GM23338 (cell line): ENCODE measurements at regions not wholly inside any gene's neighbourhood (a gene's known extent, or its start where the extent isn't known, plus 50 kb on each side); places are given as distances from the start of the nearest gene placed in this dataset.

Experiments
- ATAC-seq: fragments of 200-7000 bp; cut with Tn5 transposase; 3 replicates; pipeline ENCODE4 v1.9.1; 2020
- DNase-seq: peaks from one replicate; pipeline ENCODE4 v3.0.0-alpha.2; 2015; ENCODE audit warnings: low spot score
- H2AFZ ChIP-seq: fragments of 200-600 bp; sonication (generic); 2 replicates; pipeline ENCODE4 v1.8.0; 2016; ENCODE audit warnings: antibody characterized with exemption, mild to moderate bottlenecking, moderate library complexity
- H3F3A ChIP-seq: fragments of 200-600 bp; sonication (generic); replicated peaks from 2 replicates; pipeline ENCODE4 v1.8.0; 2017; ENCODE audit warnings: antibody characterized with exemption, mixed run types, low read depth
- H3K27ac ChIP-seq: fragments of 200-600 bp; sonication (generic); 2 replicates; pipeline ENCODE4 v1.6.1; 2016; ENCODE audit warnings: low read depth
- H3K27me3 ChIP-seq: fragments of 200-600 bp; sonication (generic); 2 replicates; pipeline ENCODE4 v1.8.0; 2016; ENCODE audit warnings: mild to moderate bottlenecking, mixed run types, moderate library complexity; ENCODE audit not compliant: insufficient read depth
- H3K36me3 ChIP-seq: fragments of 200-600 bp; sonication (generic); 2 replicates; pipeline ENCODE4 v1.8.0; 2016; ENCODE audit warnings: mild to moderate bottlenecking; ENCODE audit not compliant: insufficient read depth
- H3K4me1 ChIP-seq: fragments of 200-600 bp; sonication (generic); 2 replicates; pipeline ENCODE4 v1.8.0; 2016; ENCODE audit warnings: mild to moderate bottlenecking, moderate library complexity; ENCODE audit not compliant: insufficient read depth
- H3K4me2 ChIP-seq: fragments of 200-600 bp; sonication (generic); 2 replicates; pipeline ENCODE4 v1.7.1; 2017; ENCODE audit warnings: mixed run types
- H3K4me3 ChIP-seq: fragments of 200-600 bp; sonication (generic); 2 replicates; pipeline ENCODE4 v1.6.1; 2016; ENCODE audit warnings: mixed run types
- H3K79me2 ChIP-seq: fragments of 200-600 bp; sonication (generic); replicated peaks from 2 replicates; pipeline ENCODE4 v1.8.0; 2017; ENCODE audit warnings: mild to moderate bottlenecking; ENCODE audit not compliant: insufficient read depth
- H3K9me2 ChIP-seq: fragments of 200-600 bp; sonication (generic); 2 replicates; pipeline ENCODE4 v1.8.0; 2017; ENCODE audit not compliant: insufficient read depth
- H4K20me1 ChIP-seq: fragments of 200-600 bp; sonication (generic); replicated peaks from 2 replicates; pipeline ENCODE4 v1.8.0; 2017; ENCODE audit warnings: mild to moderate bottlenecking; ENCODE audit not compliant: insufficient read depth
- H3K27ac Mint-ChIP-seq: 2 replicates; pipeline ENCODE4 v1.8.0; 2020; ENCODE audit warnings: inconsistent platforms, mild to moderate bottlenecking, moderate library complexity, mixed read lengths
- H3K27me3 Mint-ChIP-seq: 3 replicates; pipeline ENCODE4 v1.8.0; 2022; ENCODE audit warnings: low read depth, mild to moderate bottlenecking, moderate library complexity, mixed read lengths, inconsistent platforms; ENCODE audit not compliant: insufficient read depth, poor library complexity
- H3K36me3 Mint-ChIP-seq: 3 replicates; pipeline ENCODE4 v1.8.0; 2021; ENCODE audit warnings: low read depth, mild to moderate bottlenecking, inconsistent platforms, moderate library complexity, mixed read lengths
- H3K4me1 Mint-ChIP-seq: 3 replicates; pipeline ENCODE4 v1.8.0; 2020; ENCODE audit warnings: mild to moderate bottlenecking, inconsistent platforms, mixed read lengths
- H3K4me3 Mint-ChIP-seq: 3 replicates; pipeline ENCODE4 v1.8.0; 2021; ENCODE audit warnings: moderate library complexity, mild to moderate bottlenecking, inconsistent platforms, mixed read lengths
- H3K9me3 Mint-ChIP-seq: 3 replicates; pipeline ENCODE4 v1.8.0; 2020; ENCODE audit warnings: moderate library complexity, mild to moderate bottlenecking, inconsistent platforms, mixed read lengths
- CREB1 ChIP-seq: fragments of 250-450 bp; sonication (Bioruptor Pico); IDR thresholded peaks from 2 replicates; pipeline ENCODE4 v1.5.0; 2020; ENCODE audit warnings: low read depth, mild to moderate bottlenecking, moderate library complexity
- EZH2 ChIP-seq: fragments of 200-600 bp; sonication (generic); IDR thresholded peaks from one replicate; pipeline ENCODE4 v1.8.0; 2017; ENCODE audit warnings: antibody characterized with exemption, mild to moderate bottlenecking, low read depth; ENCODE audit not compliant: unreplicated experiment
- EZH2phosphoT487 ChIP-seq: fragments of 200-600 bp; sonication (generic); IDR thresholded peaks from one replicate; pipeline ENCODE4 v1.8.1; 2018; ENCODE audit warnings: antibody characterized with exemption; ENCODE audit not compliant: unreplicated experiment
- JUNB ChIP-seq: IDR thresholded peaks from one replicate; pipeline ENCODE4 v1.6.1; 2016; ENCODE audit warnings: antibody characterized with exemption; ENCODE audit not compliant: unreplicated experiment
- NANOG ChIP-seq: IDR thresholded peaks from 2 replicates; pipeline ENCODE4 v1.6.1; 2016; ENCODE audit warnings: antibody characterized with exemption, borderline replicate concordance
- POLR2AphosphoS5 ChIP-seq: IDR thresholded peaks from 2 replicates; pipeline ENCODE4 v1.6.1; 2016; ENCODE audit warnings: antibody characterized with exemption, low read depth
- STAT1 ChIP-seq: IDR thresholded peaks from one replicate; pipeline ENCODE4 v1.6.1; 2016; ENCODE audit warnings: antibody characterized with exemption; ENCODE audit not compliant: unreplicated experiment
- ZNF114 ChIP-seq: fragments of 250-450 bp; sonication (Bioruptor Pico); IDR thresholded peaks from 2 replicates; pipeline ENCODE4 v1.5.0; 2020; ENCODE audit warnings: mild to moderate bottlenecking, moderate library complexity
- ZNF331 ChIP-seq: fragments of 250-450 bp; sonication (Bioruptor Pico); IDR thresholded peaks from 2 replicates; pipeline ENCODE4 v1.5.0; 2020; ENCODE audit warnings: low read depth, mild to moderate bottlenecking, moderate library complexity
- TF ChIP-seq, protein P1 (sequence below), 2 experiments: fragments of 200-600 bp in 1 of 2; sonication (generic) in 1 of 2; conservative IDR thresholded peaks; 2 replicates each; pipeline versions ENCODE4 v1.5.1 to v1.6.1; 2016 to 2017; ENCODE audit warnings: antibody characterized with exemption in 2 of 2, low read depth in 2 of 2, mild to moderate bottlenecking in 2 of 2, moderate library complexity in 1 of 2
- TF ChIP-seq, protein P2 (sequence below): IDR thresholded peaks from 2 replicates; pipeline ENCODE4 v1.6.1; 2016; ENCODE audit warnings: antibody characterized with exemption
- TF ChIP-seq, protein P3 (sequence below): fragments of 250-450 bp; sonication (Bioruptor Pico); IDR thresholded peaks from 2 replicates; pipeline ENCODE4 v1.5.0; 2020; ENCODE audit warnings: mild to moderate bottlenecking, moderate library complexity
- TF ChIP-seq, protein P4 (sequence below): IDR thresholded peaks from one replicate; pipeline ENCODE4 v1.6.1; 2018; ENCODE audit warnings: antibody characterized with exemption; ENCODE audit not compliant: unreplicated experiment

DNA sequence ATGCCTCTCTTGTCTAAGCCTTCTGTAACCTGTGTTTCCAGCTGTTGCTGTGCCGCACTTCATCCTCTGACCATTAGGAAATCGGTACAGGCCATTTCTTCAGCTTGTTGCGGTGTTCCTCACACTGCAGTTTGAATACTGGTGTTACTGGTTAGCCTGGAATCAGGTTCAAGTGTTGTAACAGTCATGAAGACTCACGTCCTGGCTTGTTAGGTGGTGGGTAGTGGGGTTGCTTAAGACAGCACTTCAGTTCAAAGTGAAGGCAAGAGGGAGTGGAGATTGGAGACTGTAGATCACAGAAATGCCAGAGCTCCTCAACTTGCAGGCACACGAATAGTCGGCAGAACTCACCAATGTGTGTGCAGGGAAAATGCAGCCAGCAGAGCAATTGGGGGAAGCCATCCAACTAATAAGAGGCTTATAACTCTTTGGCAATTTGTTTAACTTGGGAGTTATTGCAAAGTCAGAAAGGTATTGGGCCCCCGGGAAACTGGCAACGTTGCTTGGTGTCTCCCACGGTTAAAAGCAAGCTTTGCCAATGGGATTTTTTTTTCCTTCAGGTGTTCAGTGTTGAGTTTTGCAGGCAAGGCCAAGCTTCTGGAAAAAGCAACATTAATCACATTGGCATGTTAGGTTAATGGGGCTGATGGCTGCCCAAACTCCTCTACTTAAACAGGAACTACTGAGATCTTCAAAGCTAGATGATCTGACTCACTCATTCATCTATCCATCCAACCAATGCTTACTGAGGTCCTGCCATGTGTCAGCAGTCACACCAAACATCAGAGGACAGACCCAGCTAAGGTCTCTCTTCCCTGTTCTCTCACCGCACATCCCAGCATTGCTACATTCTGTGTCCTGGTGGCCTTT lies 380.9 kb downstream of the GATA3 start:
- Histone ChIP-seq H3K4me3 (no peak overlapping the region), H3K4me2 (no peak overlapping the region), H2AFZ (peak overlapping the region; percentile 66; the same call in 1 of the 2 replicates), H3K27ac (no peak overlapping the region), H3K4me1 (no peaks in the 10 kb centered on the region), H3K79me2 (no peaks in the 10 kb centered on the region), H4K20me1 (no peaks in the 10 kb centered on the region), H3F3A (no peaks in the 10 kb centered on the region), H3K36me3 (no peaks in the 10 kb centered on the region), H3K27me3 (no peaks in the 10 kb centered on the region), H3K9me2 (no peaks in the 10 kb centered on the region)
- DNase-seq (no peak), ATAC-seq (no peak)
- Mint-ChIP-seq H3K27me3 (peaks cover 2% of the 10 kb centered on the region), H3K27ac (no peak overlapping the region), H3K36me3 (no peaks in the 10 kb centered on the region), H3K9me3 (no peaks in the 10 kb centered on the region), H3K4me3 (no peak overlapping the region), H3K4me1 (no peaks in the 10 kb centered on the region)
- TF ChIP-seq, protein P1, sequence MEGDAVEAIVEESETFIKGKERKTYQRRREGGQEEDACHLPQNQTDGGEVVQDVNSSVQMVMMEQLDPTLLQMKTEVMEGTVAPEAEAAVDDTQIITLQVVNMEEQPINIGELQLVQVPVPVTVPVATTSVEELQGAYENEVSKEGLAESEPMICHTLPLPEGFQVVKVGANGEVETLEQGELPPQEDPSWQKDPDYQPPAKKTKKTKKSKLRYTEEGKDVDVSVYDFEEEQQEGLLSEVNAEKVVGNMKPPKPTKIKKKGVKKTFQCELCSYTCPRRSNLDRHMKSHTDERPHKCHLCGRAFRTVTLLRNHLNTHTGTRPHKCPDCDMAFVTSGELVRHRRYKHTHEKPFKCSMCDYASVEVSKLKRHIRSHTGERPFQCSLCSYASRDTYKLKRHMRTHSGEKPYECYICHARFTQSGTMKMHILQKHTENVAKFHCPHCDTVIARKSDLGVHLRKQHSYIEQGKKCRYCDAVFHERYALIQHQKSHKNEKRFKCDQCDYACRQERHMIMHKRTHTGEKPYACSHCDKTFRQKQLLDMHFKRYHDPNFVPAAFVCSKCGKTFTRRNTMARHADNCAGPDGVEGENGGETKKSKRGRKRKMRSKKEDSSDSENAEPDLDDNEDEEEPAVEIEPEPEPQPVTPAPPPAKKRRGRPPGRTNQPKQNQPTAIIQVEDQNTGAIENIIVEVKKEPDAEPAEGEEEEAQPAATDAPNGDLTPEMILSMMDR (conservative IDR thresholded peaks at IDR 0.05; ENCODE audit: low read depth in 2 of 2) = no peak; a peak in 1 of 4 replicates
- TF ChIP-seq EZH2 = no peak
- TF ChIP-seq EZH2phosphoT487 = no peak
- no peak for TF ChIP-seq JUNB
- TF ChIP-seq, protein P2, sequence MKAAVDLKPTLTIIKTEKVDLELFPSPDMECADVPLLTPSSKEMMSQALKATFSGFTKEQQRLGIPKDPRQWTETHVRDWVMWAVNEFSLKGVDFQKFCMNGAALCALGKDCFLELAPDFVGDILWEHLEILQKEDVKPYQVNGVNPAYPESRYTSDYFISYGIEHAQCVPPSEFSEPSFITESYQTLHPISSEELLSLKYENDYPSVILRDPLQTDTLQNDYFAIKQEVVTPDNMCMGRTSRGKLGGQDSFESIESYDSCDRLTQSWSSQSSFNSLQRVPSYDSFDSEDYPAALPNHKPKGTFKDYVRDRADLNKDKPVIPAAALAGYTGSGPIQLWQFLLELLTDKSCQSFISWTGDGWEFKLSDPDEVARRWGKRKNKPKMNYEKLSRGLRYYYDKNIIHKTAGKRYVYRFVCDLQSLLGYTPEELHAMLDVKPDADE = no peak
- no peak for TF ChIP-seq POLR2AphosphoS5
- TF ChIP-seq ZNF114 (CRISPR knock-in tag) = no peak
- TF ChIP-seq, protein P3, sequence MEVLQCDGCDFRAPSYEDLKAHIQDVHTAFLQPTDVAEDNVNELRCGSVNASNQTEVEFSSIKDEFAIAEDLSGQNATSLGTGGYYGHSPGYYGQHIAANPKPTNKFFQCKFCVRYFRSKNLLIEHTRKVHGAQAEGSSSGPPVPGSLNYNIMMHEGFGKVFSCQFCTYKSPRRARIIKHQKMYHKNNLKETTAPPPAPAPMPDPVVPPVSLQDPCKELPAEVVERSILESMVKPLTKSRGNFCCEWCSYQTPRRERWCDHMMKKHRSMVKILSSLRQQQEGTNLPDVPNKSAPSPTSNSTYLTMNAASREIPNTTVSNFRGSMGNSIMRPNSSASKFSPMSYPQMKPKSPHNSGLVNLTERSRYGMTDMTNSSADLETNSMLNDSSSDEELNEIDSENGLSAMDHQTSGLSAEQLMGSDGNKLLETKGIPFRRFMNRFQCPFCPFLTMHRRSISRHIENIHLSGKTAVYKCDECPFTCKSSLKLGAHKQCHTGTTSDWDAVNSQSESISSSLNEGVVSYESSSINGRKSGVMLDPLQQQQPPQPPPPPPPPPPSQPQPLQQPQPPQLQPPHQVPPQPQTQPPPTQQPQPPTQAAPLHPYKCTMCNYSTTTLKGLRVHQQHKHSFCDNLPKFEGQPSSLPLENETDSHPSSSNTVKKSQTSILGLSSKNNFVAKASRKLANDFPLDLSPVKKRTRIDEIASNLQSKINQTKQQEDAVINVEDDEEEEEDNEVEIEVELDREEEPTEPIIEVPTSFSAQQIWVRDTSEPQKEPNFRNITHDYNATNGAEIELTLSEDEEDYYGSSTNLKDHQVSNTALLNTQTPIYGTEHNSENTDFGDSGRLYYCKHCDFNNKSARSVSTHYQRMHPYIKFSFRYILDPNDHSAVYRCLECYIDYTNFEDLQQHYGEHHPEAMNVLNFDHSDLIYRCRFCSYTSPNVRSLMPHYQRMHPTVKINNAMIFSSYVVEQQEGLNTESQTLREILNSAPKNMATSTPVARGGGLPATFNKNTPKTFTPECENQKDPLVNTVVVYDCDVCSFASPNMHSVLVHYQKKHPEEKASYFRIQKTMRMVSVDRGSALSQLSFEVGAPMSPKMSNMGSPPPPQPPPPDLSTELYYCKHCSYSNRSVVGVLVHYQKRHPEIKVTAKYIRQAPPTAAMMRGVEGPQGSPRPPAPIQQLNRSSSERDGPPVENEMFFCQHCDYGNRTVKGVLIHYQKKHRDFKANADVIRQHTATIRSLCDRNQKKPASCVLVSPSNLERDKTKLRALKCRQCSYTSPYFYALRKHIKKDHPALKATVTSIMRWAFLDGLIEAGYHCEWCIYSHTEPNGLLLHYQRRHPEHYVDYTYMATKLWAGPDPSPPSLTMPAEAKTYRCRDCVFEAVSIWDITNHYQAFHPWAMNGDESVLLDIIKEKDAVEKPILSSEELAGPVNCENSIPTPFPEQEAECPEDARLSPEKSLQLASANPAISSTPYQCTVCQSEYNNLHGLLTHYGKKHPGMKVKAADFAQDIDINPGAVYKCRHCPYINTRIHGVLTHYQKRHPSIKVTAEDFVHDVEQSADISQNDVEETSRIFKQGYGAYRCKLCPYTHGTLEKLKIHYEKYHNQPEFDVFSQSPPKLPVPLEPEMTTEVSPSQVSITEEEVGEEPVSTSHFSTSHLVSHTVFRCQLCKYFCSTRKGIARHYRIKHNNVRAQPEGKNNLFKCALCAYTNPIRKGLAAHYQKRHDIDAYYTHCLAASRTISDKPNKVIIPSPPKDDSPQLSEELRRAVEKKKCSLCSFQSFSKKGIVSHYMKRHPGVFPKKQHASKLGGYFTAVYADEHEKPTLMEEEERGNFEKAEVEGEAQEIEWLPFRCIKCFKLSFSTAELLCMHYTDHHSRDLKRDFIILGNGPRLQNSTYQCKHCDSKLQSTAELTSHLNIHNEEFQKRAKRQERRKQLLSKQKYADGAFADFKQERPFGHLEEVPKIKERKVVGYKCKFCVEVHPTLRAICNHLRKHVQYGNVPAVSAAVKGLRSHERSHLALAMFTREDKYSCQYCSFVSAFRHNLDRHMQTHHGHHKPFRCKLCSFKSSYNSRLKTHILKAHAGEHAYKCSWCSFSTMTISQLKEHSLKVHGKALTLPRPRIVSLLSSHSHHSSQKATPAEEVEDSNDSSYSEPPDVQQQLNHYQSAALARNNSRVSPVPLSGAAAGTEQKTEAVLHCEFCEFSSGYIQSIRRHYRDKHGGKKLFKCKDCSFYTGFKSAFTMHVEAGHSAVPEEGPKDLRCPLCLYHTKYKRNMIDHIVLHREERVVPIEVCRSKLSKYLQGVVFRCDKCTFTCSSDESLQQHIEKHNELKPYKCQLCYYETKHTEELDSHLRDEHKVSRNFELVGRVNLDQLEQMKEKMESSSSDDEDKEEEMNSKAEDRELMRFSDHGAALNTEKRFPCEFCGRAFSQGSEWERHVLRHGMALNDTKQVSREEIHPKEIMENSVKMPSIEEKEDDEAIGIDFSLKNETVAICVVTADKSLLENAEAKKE (CRISPR knock-in tag) = no peak
- TF ChIP-seq, protein P4, sequence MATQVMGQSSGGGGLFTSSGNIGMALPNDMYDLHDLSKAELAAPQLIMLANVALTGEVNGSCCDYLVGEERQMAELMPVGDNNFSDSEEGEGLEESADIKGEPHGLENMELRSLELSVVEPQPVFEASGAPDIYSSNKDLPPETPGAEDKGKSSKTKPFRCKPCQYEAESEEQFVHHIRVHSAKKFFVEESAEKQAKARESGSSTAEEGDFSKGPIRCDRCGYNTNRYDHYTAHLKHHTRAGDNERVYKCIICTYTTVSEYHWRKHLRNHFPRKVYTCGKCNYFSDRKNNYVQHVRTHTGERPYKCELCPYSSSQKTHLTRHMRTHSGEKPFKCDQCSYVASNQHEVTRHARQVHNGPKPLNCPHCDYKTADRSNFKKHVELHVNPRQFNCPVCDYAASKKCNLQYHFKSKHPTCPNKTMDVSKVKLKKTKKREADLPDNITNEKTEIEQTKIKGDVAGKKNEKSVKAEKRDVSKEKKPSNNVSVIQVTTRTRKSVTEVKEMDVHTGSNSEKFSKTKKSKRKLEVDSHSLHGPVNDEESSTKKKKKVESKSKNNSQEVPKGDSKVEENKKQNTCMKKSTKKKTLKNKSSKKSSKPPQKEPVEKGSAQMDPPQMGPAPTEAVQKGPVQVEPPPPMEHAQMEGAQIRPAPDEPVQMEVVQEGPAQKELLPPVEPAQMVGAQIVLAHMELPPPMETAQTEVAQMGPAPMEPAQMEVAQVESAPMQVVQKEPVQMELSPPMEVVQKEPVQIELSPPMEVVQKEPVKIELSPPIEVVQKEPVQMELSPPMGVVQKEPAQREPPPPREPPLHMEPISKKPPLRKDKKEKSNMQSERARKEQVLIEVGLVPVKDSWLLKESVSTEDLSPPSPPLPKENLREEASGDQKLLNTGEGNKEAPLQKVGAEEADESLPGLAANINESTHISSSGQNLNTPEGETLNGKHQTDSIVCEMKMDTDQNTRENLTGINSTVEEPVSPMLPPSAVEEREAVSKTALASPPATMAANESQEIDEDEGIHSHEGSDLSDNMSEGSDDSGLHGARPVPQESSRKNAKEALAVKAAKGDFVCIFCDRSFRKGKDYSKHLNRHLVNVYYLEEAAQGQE = no peak
- TF ChIP-seq ZNF331 = no peak
- no peak for TF ChIP-seq NANOG
- TF ChIP-seq CREB1 (CRISPR knock-in tag) = no peak
- TF ChIP-seq STAT1 = no peak
